ENCODE measurements at regions not wholly inside any gene's neighbourhood (a gene's known extent, or its start where the extent isn't known, plus 50 kb on each side); places are given as distances from the start of the nearest gene placed in this dataset.

DNA sequence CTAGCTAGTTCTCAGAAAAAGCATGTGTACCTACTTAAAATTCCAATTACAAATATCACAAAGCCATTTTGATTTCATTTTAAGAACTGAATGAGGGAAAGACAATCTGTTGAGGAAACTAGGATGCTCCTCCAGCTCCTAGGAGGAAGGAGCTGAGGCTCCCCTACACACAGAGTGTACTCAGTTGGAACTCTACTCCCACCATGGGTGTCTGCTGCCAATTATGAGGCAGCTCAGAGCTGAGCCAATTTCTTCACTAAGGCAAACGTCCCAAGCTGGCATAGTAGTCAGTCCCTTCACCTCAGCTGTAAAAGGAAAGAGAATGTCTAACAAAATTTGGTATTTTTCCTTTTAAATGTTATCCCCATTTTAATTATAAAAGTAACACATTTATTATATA is 300.0 kb upstream of the TRPC7 start:
- Histone ChIP-seq H3K27me3 (replicated peaks in 1 of 4; ENCODE audit: control extremely low read depth in 1 of 4, control insufficient read depth in 3 of 4, insufficient read depth in 4 of 4, low read length in 3 of 4) (no peaks in the 10 kb centered on the region), H2AFZ (ENCODE audit: insufficient read depth, low read depth, low read length, poor library complexity, severe bottlenecking) (no peak overlapping the region), H3K4me2 (replicated peaks; ENCODE audit: low read depth, low read length, poor library complexity, severe bottlenecking) (no peak overlapping the region), H3K9ac (ENCODE audit: low read length) (no peak overlapping the region), H3K4me3 (ENCODE audit: control extremely low read depth in 1 of 5, extremely low read depth in 1 of 5, insufficient read depth in 1 of 5, low read depth in 2 of 5, low read length in 4 of 5) (no peak overlapping the region), H3K9me3 (ENCODE audit: control extremely low read depth in 1 of 3, control insufficient read depth in 2 of 3, insufficient read depth in 1 of 3, low read length in 2 of 3) (peaks cover 0 to 12% (median 0%) of the 10 kb centered on the region in 3 donors), H3K27ac (ENCODE audit: low read length in 2 of 2) (no peak overlapping the region), H3K79me2 (ENCODE audit: control insufficient read depth, insufficient read depth, low read length) (no peaks in the 10 kb centered on the region), H3K4me1 (ENCODE audit: control insufficient read depth in 2 of 2, insufficient read depth in 2 of 2, low read length in 2 of 2) (no peaks in the 10 kb centered on the region), H3K36me3 (replicated peaks in 1 of 2; ENCODE audit: control extremely low read depth in 1 of 2, control insufficient read depth in 1 of 2, extremely low read depth in 1 of 2, insufficient read depth in 2 of 2, low read length in 1 of 2) (no peaks in the 10 kb centered on the region), H4K20me1 (ENCODE audit: control insufficient read depth, insufficient read depth, low read length, poor library complexity, severe bottlenecking) (no peaks in the 10 kb centered on the region)
- no peak overlapping the region for H3K27ac Mint-ChIP-seq
- H3K4me3 Mint-ChIP-seq: no peak overlapping the region
- ATAC-seq (ENCODE audit: low read depth) (no peak), DNase-seq (no peak)
- no peaks in the 10 kb centered on the region for H3K4me1 Mint-ChIP-seq
- no peaks in the 10 kb centered on the region for H3K27me3 Mint-ChIP-seq
- ChIA-PET CTCF (no interaction called here), POLR2A (no interaction called here)
- intact Hi-C loops (cut with micrococcal nuclease): no loop called here
- WGBS (ENCODE audit: insufficient coverage): no CpG with 5 or more reads among the region's 1 CpG
- TF ChIP-seq EZH2 (IDR thresholded peaks at IDR 0.05; ENCODE audit: borderline replicate concordance, insufficient read depth, low read depth, low read length, poor library complexity, severe bottlenecking) (no peak), CTCF (IDR thresholded peaks at IDR 0.05) (no peak)
- no peaks in the 10 kb centered on the region for H3K9me3 Mint-ChIP-seq (ENCODE audit: insufficient read depth)

GRCh38 chr5:136661026-136661425 is 295.7 kb upstream of the TRPC7 start:
- Histone ChIP-seq H4K20me1 (ENCODE audit: control insufficient read depth, insufficient read depth, low read length, poor library complexity, severe bottlenecking) (no peaks in the 10 kb centered on the region), H3K79me2 (ENCODE audit: control insufficient read depth, insufficient read depth, low read length) (no peaks in the 10 kb centered on the region), H3K9ac (ENCODE audit: low read length) (no peak overlapping the region), H3K27ac (ENCODE audit: low read length in 2 of 2) (no peak overlapping the region), H3K9me3 (ENCODE audit: control extremely low read depth in 1 of 3, control insufficient read depth in 2 of 3, insufficient read depth in 1 of 3, low read length in 2 of 3) (no peaks in the 10 kb centered on the region), H3K4me2 (replicated peaks; ENCODE audit: low read depth, low read length, poor library complexity, severe bottlenecking) (no peak overlapping the region), H2AFZ (ENCODE audit: insufficient read depth, low read depth, low read length, poor library complexity, severe bottlenecking) (no peak overlapping the region), H3K36me3 (replicated peaks in 1 of 2; ENCODE audit: control extremely low read depth in 1 of 2, control insufficient read depth in 1 of 2, extremely low read depth in 1 of 2, insufficient read depth in 2 of 2, low read length in 1 of 2) (no peaks in the 10 kb centered on the region), H3K4me1 (ENCODE audit: control insufficient read depth in 2 of 2, insufficient read depth in 2 of 2, low read length in 2 of 2) (no peaks in the 10 kb centered on the region), H3K27me3 (replicated peaks in 1 of 4; ENCODE audit: control extremely low read depth in 1 of 4, control insufficient read depth in 3 of 4, insufficient read depth in 4 of 4, low read length in 3 of 4) (no peaks in the 10 kb centered on the region), H3K4me3 (ENCODE audit: control extremely low read depth in 1 of 5, extremely low read depth in 1 of 5, insufficient read depth in 1 of 5, low read depth in 2 of 5, low read length in 4 of 5) (no peak overlapping the region)
- ATAC-seq (ENCODE audit: low read depth): no peak
- H3K9me3 Mint-ChIP-seq (ENCODE audit: insufficient read depth): no peaks in the 10 kb centered on the region
- H3K27ac Mint-ChIP-seq: no peak overlapping the region
- ChIA-PET POLR2A (no interaction called here), CTCF (no interaction called here)
- no peak for TF ChIP-seq EZH2 (IDR thresholded peaks at IDR 0.05; ENCODE audit: borderline replicate concordance, insufficient read depth, low read depth, low read length, poor library complexity, severe bottlenecking)
- no peak for TF ChIP-seq CTCF (IDR thresholded peaks at IDR 0.05)
- H3K4me1 Mint-ChIP-seq: no peaks in the 10 kb centered on the region
- WGBS (ENCODE audit: insufficient coverage): 100% methylated on average over 1 of the region's 2 CpGs
- DNase-seq: no peak
- intact Hi-C loops (cut with micrococcal nuclease): no loop called here
- H3K27me3 Mint-ChIP-seq: no peaks in the 10 kb centered on the region
- no peak overlapping the region for H3K4me3 Mint-ChIP-seq
